SK-N-DZ (cell line): ENCODE measurements at regions not wholly inside any gene's neighbourhood (a gene's known extent, or its start where the extent isn't known, plus 50 kb on each side); places are given as distances from the start of the nearest gene placed in this dataset.

Source experiments
- DNase-seq: peaks from one replicate; pipeline ENCODE4 v3.0.0-alpha.2; 2015; ENCODE audit warnings: low spot score

DNA sequence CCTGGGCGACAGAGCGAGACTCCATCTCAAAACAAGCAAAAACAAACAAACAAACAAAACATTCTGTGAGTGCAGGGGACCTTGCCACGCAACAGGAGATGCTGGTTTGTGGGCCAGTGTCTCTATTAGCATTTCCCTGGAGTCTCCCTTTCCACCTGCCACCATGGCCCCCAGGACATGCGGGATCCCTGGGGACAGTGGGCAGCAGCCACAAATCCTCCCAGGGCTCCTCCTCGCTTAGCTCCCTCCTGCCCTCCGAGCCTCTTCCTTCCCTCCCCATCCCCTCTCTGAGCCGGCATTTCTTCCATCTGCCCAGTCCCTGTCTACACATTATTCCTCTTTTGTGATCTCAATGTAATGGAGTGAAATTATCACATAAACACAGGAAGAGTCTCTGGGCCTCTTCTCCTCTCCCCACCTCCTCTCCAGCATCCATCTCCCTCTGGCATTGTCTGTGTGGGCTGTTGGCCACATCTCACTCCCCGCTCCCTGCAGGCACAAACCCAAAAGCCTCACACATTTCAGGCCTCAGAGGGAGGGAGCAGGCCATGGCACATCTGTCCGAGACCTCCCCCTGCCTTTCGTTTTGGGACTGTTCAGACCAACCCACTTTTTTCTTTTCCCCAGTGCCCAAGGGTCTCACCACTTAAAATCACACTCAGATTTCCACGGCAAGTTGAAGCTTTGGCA, 144.3 kb downstream of the MIS18A start:
- no peak for DNase-seq

DNA sequence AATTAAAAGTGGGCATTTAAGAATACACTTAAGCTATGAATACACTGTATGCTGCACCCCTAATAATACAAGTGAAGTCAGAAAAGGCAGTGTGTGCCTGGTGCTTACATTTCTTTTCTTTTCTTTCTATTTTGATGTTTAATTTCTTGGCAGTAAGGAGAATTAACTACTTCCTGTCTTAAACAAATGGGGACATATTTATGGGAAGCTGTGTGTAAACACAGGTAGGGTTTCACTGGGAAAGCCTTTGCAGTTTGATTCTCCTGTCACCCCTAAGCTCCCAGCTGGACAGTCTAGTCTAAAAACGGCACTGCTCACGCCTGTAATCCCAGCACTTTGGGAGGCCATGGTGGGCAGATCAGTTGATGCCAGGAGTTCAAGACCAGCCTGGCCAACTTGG, 146.0 kb downstream of the MIS18A start:
- no peak for DNase-seq

DNA sequence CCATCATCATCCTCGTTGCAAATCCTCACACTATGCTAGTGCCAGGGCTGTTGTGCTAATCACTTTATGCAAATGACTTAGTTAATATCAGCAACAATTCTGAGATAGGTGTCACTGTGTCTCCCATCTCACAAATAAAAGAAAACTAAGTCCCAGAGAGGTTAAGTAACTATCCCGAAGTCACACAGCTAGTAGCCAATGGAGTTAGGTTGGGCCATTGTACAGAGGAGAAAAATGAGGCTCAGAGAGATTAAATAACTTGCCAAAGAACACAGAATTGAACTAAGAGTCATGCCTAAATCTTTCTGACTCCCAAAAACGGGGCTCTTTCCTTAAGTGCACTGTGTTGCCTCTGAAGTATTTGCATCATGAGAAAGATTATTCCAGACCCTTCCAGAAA, 146.4 kb downstream of the MIS18A start:
- no peak for DNase-seq

DNA sequence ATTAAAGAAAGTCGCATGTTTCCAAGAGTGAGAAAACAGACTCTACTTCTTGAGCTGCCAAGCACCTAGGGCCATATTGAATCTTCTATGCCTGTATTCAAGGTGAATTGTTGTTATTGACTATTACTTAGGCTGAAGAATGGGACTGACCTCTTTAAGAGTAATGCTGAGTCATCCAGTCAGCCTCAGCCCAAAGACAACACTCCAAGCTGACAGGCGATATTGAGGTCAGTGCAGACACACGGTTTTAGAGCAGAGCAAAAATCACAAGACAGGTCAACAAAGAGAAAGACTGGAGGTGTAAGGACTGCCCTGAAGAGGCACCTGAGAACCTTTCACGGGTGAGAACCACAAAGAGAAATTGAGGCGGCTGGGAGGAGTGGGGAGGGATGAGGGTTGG, 146.9 kb downstream of the MIS18A start:
- DNase-seq, result no peak

DNA sequence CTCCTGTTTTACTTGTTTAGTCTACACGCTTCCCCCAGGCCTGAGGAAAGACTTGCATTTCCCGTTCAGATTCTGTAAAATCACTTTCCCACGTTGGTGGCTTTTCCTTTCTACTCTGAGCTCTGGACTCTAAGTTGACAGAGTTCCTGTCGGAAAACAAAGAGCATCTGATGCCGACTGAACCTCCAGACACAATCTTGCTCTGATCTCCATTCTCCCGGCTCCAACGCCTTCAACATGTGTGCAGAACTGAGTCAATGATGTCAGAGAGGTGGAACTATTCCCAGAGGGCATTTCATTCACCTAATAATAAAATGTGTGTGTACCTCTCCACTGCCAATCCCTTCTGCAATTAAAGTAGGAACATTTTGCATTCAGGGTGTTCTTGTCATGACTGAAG, 147.7 kb downstream of the MIS18A start:
- DNase-seq, result no peak

DNA sequence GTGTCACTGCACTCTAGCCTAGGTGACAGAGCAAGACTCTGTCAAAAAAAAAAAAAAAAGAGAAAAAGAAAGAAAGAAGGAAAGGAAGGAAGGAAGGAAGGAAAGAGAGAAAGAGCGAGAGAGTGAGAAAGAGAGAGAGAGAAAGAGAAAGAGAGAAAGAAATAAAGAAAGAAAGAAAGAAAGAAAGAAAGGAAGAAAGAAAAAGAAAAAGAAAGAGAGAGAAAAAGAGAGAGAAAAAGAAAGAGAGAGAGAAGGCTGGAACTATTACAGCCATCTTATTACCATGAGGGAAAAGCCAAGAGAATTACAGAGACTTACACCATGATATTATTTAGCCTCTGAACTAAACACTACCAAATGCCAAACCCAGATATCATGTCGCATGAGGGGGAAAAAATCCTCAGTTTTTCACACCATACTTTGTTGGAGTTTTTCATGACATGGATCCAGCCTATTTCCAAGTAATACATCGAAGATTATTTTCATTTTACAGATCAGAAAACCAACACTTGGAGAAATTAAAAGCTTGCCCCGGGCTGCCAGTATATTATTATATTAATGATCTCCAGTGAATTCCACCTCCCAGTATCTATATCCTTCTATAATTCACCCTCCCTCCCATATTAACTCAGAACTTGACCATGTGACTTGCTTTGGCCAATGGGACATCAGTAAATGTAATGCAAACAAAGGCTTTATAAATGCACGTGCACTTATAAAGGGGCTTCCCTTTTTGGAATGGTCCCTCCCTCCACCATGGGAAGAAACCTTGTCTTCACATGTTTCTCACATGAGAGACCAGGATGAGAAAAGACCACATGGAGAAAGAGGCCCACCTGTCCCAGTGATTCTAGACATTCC, 148.6 kb downstream of the MIS18A start:
- DNase-seq, result no peak

DNA sequence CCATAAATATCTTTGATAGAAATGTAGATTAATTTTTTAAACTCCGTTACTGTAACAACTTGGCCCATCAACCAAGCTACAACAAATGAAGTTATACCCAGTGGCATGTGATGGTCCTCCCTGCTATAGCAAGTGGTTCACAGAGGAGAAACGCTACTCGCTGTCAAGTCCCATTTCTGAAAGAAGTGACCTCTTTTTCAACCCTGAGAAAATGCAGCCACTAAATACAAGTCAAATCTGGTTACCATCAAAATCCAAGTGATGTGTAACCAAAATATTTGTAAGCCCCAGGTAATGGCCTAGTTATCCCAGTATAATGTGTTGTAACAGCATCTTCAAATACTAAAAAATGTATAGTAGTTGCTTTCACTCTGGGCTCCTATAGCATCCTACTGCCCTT, 151.8 kb downstream of the MIS18A start:
- no peak for DNase-seq

DNA sequence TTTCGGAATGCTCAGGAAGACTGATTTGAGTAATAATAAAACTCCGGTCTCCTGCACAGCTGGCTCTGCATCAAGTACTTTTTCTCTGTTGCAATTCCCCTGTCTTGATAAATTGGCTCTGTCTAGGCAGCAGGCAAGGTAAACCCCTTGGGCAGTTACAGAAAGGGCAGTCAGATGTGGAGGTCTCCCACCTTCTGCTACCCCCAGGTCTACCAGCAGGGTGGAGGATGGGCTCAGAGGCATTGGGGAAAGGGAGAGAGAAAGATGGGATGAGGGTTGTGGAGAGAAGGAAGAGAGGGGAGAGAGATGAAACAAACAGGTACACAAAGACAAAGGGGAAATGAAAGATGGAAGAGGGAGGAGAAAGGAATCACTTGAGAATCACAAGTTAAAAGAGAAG, 156.8 kb downstream of the MIS18A start:
- no peak for DNase-seq

DNA sequence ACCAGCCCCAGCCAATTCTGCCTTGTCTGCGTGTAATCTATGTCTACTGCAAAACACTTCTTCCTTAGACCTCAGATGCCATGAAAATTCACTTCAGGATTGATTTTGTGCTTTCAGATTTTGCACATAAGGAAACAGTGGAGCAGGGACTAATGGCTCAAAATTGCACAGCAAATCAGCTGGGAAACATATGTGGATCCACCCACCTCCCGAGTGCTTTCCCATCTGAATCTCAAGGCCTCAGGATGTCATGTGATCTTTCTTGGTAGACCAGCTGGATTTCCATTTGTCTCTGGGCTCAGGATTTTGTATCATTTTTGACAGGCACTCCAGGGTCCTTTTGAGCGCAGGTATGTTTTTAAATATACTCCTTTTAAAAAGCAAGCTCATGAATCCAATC, 158.6 kb downstream of the MIS18A start:
- no peak for DNase-seq

DNA sequence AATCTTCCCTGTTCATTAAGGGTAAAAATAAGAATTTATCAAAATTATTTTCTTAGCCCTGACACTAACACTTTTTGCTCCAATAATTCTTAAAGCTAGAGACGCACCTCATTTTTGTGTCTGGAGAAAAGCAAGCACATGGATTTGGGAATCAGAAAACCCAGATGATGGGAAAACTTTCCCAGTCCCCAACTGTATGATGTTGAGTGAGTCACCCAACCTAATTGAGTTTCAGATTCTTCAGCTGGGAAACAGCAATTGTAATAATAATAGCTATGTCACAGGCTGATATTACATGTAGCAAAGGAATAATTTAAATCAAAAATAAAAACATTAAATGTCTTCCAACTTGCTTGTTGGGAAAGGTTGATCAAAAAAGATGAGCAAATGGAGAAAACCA, 159.0 kb downstream of the MIS18A start:
- DNase-seq, result no peak

DNA sequence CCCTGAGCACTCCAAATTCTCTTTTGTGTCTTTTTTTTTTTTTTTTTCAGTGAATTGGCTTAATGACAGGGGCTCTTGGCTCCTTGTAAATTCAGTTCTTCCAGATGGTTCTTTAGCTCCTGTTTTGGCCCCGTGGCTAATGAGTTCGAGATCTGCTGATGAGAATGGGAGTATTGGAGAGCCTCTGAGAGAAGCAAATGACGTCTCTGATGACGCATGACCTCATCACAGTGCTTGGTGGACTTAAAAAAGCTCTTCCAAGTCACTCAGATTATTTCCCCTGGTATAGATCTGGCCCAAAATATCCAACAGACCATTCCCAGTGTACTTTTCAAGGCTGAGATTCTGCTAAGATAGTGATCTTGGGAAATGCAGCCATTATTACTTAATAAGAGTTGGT, 159.5 kb downstream of the MIS18A start:
- no peak for DNase-seq

DNA sequence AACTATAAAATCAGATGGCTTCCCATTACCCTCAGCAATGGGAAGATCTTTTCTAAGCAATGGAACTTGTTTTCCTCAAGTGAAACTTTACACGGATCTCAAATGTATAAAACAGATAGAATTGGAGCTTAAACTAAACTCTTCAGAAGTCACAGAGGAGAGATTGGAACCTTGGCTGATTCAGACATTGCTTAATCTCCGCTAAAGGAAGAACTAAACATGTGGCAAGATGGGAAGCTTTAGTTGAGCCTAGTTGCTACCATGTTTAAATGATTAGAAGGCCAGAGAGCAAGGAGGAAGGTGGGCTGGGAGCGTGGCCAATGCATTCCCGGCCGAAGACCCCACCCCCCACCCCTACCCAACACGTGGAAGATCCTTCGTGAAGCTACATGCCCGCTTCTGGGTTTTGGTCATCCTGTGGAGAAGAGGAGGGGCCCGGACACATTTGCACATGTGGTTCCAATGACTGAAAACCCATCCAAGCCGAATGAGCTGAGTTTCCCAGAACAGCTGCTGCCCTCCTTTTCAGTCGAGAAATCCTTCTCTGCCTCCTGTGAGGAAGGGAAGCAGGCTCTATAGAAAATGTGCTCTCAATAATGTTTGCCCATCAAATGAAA, 164.3 kb downstream of the MIS18A start:
- no peak for DNase-seq

DNA sequence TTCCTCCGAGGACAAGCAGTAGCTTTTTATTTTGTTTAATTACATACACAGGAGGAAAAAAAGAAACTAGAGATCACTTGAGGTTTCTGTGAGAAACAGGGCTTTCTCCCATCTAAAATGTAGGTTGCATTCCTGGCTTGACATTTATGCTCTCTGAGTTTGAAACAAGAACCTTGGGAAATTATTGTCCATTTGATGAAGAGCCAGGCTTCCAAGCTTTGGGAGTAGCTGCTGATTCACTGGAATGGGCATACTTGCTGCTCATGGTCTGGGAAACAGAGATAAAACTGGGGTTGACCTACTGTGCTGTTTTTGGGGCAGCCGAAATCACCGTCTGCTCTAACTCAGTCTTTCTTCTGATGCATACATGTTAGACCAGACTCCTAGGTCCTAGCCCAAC, 165.4 kb downstream of the MIS18A start:
- DNase-seq, result no peak

DNA sequence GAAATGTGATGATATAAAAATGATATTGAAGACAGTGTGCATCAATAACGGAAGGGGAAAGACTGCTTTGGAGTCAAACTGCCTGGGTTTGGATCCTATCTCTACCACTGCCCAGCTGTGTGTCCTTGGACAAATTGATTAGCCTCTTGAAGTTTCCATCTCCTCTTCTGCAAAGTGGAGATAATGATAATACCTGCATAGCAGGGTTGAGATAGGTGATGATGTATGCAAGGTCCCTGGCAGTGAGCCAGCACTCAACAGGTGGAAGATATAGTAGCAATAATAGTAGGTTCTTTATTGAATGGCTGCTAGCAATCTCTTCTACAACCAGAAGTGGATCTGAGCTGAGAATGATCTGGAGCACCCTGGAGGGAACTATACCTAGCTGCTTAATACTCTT, 166.7 kb downstream of the MIS18A start:
- no peak for DNase-seq

DNA sequence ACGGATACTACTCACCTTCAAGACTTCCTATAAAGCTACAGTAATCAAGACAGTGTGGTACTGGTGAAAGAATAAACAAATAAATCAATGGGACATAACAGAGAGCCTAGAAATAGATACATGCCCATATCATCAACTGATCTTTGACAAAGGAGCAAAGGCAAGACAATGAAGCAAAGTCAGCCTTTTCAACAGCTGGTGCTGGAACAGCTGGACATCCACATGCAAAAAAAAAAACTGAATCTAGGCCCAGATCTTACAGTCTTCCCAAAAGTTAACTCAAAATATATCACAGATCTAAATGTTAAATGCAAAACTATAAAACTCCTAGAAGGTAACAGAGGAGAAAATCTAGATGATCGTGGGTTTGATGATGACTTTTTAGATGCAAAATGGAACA, 170.3 kb downstream of the MIS18A start:
- no peak for DNase-seq

DNA sequence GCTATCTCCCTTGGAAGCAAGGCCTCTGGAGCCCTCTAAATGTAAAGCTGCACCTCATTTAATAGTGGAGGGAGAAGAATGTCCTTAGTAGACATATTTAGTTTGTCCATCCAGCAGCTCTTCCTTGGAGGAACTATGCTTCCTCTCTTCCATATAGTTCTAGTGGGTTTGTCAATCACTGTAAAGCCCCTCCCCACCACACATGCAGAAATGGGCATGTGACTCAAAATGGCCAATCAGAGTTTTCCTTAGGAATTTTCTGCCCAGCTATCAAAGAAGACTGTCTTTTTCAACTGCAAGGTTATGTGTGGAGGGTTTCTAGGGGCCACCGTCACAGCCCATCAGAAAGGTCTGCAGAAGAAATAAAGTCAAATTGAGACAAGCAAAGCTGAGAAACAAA, 175.5 kb downstream of the MIS18A start:
- no peak for DNase-seq

DNA sequence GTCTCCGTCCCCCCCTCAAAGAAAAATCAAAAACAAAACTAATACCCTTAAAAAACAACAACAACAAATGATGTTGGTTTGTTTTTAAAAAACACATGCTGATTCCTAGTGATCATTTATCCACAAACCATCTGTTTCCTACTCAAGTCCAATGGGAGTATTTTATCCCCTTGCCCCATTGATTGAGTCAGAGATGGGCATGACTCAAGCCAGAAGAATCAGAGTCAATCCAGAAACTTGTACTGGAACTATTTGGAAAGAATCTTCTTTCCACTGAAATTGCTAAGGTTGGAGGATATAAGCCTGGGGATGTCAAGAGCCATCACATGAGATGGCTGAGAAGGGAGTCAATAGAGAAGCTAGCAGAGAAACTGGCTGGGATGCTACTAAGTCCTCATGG, 176.4 kb downstream of the MIS18A start:
- no peak for DNase-seq

DNA sequence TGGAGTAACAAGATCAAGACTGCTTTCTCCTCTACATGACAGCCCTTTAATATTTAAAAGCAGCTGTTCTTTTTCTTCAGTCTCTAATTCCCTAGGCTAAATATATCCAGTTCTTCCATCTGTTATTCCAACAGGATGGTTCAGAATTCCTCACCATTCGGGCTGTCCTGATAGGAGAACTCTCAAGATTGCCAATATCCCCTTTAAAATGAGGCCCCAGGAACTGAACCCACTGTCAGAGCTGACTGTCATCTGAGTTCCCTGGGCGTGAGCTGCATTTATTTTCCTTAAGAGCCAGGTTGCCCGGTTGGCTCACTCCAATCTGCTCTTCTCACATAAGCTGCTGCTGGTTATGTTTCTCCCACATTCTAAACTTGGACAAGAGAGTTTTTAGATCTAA, 177.6 kb downstream of the MIS18A start:
- no peak for DNase-seq

DNA sequence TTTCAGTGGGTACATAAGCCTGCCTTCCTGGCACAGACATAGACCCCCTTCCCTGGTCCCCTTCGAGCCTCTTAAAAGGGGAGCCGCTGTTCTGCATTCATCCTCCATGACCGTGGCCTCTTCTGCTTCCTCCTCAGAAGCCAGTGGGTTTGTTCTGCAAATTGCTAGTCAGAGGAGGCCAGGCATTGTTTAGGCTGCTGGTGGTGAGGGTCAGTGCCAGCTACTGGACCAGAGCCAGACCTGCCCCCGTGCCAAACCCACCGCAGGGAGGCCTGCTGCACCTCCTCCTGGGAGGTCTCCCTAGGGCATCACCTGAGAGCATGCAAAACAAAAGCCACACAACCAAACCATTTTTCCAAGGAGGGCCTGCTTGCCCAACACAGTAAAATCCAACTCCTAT, 178.4 kb downstream of the MIS18A start:
- DNase-seq, result no peak

DNA sequence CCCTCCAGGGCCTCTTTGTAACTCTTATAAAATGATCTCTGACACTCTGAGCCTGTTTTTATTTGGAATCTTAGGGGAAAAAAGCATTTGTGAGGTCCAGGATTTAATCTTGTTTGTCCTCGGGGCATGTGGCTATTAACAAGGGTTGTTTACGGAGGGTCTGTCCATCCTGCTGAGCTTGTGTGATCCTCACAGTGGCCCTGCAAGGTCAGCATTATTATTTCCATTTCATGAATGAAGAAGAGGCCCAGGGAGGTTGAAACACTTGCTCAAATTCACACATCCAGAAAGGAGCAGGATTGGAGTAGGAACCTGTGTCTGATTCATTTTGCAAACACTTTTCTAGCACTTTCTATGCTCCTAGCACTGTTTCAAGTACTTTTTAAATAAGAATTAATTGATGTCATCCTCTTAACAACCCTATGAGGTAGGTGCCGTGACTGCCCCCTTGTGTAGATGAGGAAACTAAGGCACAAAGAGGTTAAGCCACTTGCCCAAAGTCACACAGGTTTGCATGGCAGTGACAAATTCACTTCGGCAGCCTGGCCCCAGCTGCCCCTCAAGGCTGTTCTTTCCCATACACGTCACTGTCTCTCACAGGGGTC, 178.9 kb downstream of the MIS18A start:
- DNase-seq, result no peak

DNA sequence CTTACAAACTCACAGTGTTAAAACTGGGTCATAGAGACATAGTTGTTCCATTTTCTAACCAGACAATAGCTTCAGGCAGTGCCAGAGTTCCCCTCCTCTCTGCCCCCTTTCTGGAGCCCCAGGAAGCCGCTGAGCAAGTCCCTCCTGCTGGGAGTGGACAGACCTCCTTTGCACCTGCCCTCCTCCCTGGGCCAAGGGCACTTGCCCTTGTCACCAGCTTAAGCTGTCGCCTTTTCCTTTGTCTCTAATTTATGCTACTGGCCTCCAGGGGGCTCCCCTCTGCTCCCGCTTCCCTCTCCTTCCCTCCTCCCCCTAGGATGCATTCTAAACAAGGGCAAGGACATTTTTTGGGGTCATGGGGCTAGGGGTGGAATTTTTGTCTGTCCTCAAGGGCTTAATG, 182.4 kb downstream of the MIS18A start:
- DNase-seq, result peak; percentile 39

DNA sequence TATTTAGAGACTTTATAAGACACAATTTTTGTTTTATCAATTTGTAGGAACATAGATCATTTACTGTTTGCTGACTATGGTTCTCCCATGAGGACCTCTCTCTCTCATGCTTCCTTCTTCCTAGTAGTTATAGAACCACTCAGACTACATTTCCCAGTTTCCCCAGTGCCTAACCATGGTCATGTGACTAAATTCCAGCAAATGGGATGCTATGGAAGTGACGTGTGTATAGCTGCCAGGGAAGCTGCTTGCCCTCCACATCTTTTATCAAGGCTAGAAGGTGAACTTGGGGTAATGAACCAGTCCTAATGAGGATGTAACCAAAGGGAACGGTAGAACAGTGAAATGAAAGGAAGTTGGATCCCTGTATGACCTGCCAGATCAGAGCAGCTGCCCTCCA, 184.0 kb downstream of the MIS18A start:
- no peak for DNase-seq
